ENCODE measurements at regions not wholly inside any gene's neighbourhood (a gene's known extent, or its start where the extent isn't known, plus 50 kb on each side); places are given as distances from the start of the nearest gene placed in this dataset.

DNA sequence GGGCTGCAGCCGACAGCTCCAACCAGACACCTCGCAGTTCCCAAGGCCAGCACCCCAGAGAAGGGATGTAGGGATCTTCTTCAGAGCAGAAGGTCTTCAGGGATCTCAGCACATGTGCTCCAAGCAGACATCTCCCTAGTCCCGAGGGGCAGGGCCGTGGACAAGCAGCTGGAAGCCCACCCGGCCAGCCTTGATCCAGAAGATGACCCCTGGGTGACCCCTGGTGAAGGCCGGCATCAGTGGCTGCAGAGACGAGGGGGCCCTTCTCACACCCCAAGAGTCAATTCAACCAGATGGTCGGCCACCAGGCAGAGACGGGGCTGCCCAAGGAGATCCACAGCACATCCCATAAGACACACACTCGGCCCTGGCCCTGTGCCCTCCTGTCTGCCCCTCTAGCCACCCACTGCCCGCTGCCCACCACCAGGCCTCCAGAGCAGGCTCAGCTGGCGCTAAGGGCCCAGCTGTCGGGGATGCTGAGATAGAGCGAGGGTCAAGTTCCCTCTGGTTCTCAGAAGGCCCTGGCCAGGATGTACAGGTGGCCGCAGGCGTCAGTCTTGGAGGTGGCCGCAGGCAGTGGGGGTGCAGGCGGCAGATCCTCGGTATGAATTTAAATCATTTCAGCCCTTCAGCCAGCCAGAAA is 168.3 kb downstream of the BRD1 start:
- no peak overlapping the region for H3K27ac ChIP-seq (ENCODE audit: extremely low read depth, low read depth, low read length)
- H3K36me3 ChIP-seq (ENCODE audit: control insufficient read depth in 2 of 2, insufficient read depth in 1 of 2, low read length in 2 of 2), result no peaks in the 10 kb centered on the region
- no peak for TF ChIP-seq ZNF221 (tag by site-specific recombination; IDR thresholded peaks at IDR 0.05; ENCODE audit: borderline replicate concordance)
- no peak for TF ChIP-seq ZNF792 (tag by site-specific recombination; IDR thresholded peaks at IDR 0.05)
- no peak for TF ChIP-seq ZNF404 (tag by site-specific recombination; IDR thresholded peaks at IDR 0.05)
- no peak for TF ChIP-seq RBAK (tag by site-specific recombination; IDR thresholded peaks at IDR 0.05)
- TF ChIP-seq ZNF610 (tag by site-specific recombination; IDR thresholded peaks at IDR 0.05; ENCODE audit: borderline replicate concordance), result no peak
- TF ChIP-seq, protein P1, sequence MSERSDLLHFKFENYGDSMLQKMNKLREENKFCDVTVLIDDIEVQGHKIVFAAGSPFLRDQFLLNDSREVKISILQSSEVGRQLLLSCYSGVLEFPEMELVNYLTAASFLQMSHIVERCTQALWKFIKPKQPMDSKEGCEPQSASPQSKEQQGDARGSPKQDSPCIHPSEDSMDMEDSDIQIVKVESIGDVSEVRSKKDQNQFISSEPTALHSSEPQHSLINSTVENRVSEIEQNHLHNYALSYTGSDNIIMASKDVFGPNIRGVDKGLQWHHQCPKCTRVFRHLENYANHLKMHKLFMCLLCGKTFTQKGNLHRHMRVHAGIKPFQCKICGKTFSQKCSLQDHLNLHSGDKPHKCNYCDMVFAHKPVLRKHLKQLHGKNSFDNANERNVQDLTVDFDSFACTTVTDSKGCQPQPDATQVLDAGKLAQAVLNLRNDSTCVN (tag by site-specific recombination; optimal IDR thresholded peaks at IDR 0.05), result no peak
- no peak for TF ChIP-seq YY2 (tag by site-specific recombination; IDR thresholded peaks at IDR 0.05)
- no peak for TF ChIP-seq ZNF169 (tag by site-specific recombination; IDR thresholded peaks at IDR 0.05)
- TF ChIP-seq ZNF837 (tag by site-specific recombination; IDR thresholded peaks at IDR 0.05), result no peak
- no peak for TF ChIP-seq ZNF76 (tag by site-specific recombination; IDR thresholded peaks at IDR 0.05; ENCODE audit: borderline replicate concordance, low read depth)
- TF ChIP-seq ZNF266 (tag by site-specific recombination; IDR thresholded peaks at IDR 0.05; ENCODE audit: low read depth), result no peak
- no peak for TF ChIP-seq KLF7 (tag by site-specific recombination; IDR thresholded peaks at IDR 0.05; ENCODE audit: borderline replicate concordance)
- no peaks in the 10 kb centered on the region for H3K4me1 ChIP-seq (ENCODE audit: control insufficient read depth, insufficient read depth, low read length)
- H3K4me3 ChIP-seq (ENCODE audit: low read depth, low read length), result no peak overlapping the region
- ChIA-PET CTCF (no interaction called here), POLR2A (no interaction called here)
- H3K9me3 ChIP-seq (ENCODE audit: control insufficient read depth, insufficient read depth, low read depth, low read length), result no peaks in the 10 kb centered on the region

DNA sequence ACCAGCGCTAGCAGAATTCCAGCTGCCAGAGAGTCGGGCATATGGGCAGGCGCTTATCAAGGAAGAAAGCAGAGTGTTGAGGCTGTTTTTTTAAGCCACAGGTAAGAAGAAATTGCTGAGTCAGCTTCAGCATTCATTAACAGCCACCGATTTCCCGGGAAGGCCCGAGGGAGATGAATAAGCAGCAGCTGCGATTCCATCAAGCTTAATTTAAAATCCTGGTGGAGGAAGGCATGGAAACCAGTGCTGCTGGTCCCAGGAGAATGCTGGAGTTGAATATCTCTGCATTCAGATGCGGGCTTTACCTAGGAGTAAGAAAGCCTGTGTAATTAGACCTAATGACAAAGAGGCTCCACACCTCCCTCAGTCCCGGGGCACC is 168.8 kb downstream of the BRD1 start:
- Histone ChIP-seq H3K36me3 (ENCODE audit: control insufficient read depth in 2 of 2, insufficient read depth in 1 of 2, low read length in 2 of 2) (no peaks in the 10 kb centered on the region), H3K27ac (ENCODE audit: extremely low read depth, low read depth, low read length) (no peak overlapping the region), H3K4me3 (ENCODE audit: low read depth, low read length) (no peak overlapping the region), H3K4me1 (ENCODE audit: control insufficient read depth, insufficient read depth, low read length) (no peaks in the 10 kb centered on the region), H3K9me3 (ENCODE audit: control insufficient read depth, insufficient read depth, low read depth, low read length) (no peaks in the 10 kb centered on the region)
- CTCF ChIA-PET, result no interaction called here
- POLR2A ChIA-PET, result no interaction called here
- no peak for TF ChIP-seq ZNF239 (tag by site-specific recombination; IDR thresholded peaks at IDR 0.05)
- TF ChIP-seq ZNF624 (tag by site-specific recombination; IDR thresholded peaks at IDR 0.05), result no peak
- TF ChIP-seq, protein P2, sequence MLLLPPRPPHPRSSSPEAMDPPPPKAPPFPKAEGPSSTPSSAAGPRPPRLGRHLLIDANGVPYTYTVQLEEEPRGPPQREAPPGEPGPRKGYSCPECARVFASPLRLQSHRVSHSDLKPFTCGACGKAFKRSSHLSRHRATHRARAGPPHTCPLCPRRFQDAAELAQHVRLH (tag by site-specific recombination; IDR thresholded peaks at IDR 0.05), result no peak
- no peak for TF ChIP-seq KLF7 (tag by site-specific recombination; IDR thresholded peaks at IDR 0.05; ENCODE audit: borderline replicate concordance)
- TF ChIP-seq ZNF169 (tag by site-specific recombination; IDR thresholded peaks at IDR 0.05), result no peak
- TF ChIP-seq, protein P3, sequence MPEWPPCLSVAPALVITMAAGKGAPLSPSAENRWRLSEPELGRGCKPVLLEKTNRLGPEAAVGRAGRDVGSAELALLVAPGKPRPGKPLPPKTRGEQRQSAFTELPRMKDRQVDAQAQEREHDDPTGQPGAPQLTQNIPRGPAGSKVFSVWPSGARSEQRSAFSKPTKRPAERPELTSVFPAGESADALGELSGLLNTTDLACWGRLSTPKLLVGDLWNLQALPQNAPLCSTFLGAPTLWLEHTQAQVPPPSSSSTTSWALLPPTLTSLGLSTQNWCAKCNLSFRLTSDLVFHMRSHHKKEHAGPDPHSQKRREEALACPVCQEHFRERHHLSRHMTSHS (tag by site-specific recombination; IDR thresholded peaks at IDR 0.05), result no peak
- TF ChIP-seq, protein P4, sequence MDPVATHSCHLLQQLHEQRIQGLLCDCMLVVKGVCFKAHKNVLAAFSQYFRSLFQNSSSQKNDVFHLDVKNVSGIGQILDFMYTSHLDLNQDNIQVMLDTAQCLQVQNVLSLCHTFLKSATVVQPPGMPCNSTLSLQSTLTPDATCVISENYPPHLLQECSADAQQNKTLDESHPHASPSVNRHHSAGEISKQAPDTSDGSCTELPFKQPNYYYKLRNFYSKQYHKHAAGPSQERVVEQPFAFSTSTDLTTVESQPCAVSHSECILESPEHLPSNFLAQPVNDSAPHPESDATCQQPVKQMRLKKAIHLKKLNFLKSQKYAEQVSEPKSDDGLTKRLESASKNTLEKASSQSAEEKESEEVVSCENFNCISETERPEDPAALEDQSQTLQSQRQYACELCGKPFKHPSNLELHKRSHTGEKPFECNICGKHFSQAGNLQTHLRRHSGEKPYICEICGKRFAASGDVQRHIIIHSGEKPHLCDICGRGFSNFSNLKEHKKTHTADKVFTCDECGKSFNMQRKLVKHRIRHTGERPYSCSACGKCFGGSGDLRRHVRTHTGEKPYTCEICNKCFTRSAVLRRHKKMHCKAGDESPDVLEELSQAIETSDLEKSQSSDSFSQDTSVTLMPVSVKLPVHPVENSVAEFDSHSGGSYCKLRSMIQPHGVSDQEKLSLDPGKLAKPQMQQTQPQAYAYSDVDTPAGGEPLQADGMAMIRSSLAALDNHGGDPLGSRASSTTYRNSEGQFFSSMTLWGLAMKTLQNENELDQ (tag by site-specific recombination; IDR thresholded peaks at IDR 0.05; ENCODE audit: low read depth), result no peak
- no peak for TF ChIP-seq ZNF394 (tag by site-specific recombination; IDR thresholded peaks at IDR 0.05; ENCODE audit: borderline replicate concordance)
- TF ChIP-seq ZNF133 (tag by site-specific recombination; IDR thresholded peaks at IDR 0.05), result no peak
- TF ChIP-seq BCL11A (tag by site-specific recombination; IDR thresholded peaks at IDR 0.05; ENCODE audit: low read depth), result no peak
- TF ChIP-seq, protein P5, sequence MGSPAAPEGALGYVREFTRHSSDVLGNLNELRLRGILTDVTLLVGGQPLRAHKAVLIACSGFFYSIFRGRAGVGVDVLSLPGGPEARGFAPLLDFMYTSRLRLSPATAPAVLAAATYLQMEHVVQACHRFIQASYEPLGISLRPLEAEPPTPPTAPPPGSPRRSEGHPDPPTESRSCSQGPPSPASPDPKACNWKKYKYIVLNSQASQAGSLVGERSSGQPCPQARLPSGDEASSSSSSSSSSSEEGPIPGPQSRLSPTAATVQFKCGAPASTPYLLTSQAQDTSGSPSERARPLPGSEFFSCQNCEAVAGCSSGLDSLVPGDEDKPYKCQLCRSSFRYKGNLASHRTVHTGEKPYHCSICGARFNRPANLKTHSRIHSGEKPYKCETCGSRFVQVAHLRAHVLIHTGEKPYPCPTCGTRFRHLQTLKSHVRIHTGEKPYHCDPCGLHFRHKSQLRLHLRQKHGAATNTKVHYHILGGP (tag by site-specific recombination; IDR thresholded peaks at IDR 0.05), result no peak
- TF ChIP-seq, protein P6, sequence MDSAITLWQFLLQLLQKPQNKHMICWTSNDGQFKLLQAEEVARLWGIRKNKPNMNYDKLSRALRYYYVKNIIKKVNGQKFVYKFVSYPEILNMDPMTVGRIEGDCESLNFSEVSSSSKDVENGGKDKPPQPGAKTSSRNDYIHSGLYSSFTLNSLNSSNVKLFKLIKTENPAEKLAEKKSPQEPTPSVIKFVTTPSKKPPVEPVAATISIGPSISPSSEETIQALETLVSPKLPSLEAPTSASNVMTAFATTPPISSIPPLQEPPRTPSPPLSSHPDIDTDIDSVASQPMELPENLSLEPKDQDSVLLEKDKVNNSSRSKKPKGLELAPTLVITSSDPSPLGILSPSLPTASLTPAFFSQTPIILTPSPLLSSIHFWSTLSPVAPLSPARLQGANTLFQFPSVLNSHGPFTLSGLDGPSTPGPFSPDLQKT (IDR thresholded peaks at IDR 0.05; ENCODE audit: borderline replicate concordance, low read depth, low read length), result no peak
- TF ChIP-seq, protein P7, sequence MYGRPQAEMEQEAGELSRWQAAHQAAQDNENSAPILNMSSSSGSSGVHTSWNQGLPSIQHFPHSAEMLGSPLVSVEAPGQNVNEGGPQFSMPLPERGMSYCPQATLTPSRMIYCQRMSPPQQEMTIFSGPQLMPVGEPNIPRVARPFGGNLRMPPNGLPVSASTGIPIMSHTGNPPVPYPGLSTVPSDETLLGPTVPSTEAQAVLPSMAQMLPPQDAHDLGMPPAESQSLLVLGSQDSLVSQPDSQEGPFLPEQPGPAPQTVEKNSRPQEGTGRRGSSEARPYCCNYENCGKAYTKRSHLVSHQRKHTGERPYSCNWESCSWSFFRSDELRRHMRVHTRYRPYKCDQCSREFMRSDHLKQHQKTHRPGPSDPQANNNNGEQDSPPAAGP (tag by site-specific recombination; IDR thresholded peaks at IDR 0.05), result no peak
